Hepatocyte (in vitro differentiated cells): ENCODE measurements at regions not wholly inside any gene's neighbourhood (a gene's known extent, or its start where the extent isn't known, plus 50 kb on each side); places are given as distances from the start of the nearest gene placed in this dataset.
"Not testable (repeated sequence)": the region's sequence is repeated elsewhere in the genome, so short reads cannot be mapped to it uniquely, and the experiment has no call there.

ENCODE experiments used
- CTCF ChIP-seq: fragments of 200-600 bp; sonication (generic); IDR thresholded peaks from 2 replicates; pipeline ENCODE4 v1.5.1; 2016; ENCODE audit warnings: antibody characterized with exemption, mild to moderate bottlenecking; ENCODE audit not compliant: poor library complexity
- EZH2 ChIP-seq: fragments of 200-600 bp; sonication (generic); IDR thresholded peaks from 2 replicates; pipeline ENCODE4 v1.6.1; 2016; ENCODE audit warnings: antibody characterized with exemption, mild to moderate bottlenecking, borderline replicate concordance
- EZH2phosphoT487 ChIP-seq: fragments of 200-600 bp; sonication (generic); IDR thresholded peaks from one replicate; pipeline ENCODE4 v1.6.1; 2018; ENCODE audit warnings: antibody characterized with exemption, mild to moderate bottlenecking, low read depth, moderate library complexity; ENCODE audit not compliant: unreplicated experiment, severe bottlenecking

DNA sequence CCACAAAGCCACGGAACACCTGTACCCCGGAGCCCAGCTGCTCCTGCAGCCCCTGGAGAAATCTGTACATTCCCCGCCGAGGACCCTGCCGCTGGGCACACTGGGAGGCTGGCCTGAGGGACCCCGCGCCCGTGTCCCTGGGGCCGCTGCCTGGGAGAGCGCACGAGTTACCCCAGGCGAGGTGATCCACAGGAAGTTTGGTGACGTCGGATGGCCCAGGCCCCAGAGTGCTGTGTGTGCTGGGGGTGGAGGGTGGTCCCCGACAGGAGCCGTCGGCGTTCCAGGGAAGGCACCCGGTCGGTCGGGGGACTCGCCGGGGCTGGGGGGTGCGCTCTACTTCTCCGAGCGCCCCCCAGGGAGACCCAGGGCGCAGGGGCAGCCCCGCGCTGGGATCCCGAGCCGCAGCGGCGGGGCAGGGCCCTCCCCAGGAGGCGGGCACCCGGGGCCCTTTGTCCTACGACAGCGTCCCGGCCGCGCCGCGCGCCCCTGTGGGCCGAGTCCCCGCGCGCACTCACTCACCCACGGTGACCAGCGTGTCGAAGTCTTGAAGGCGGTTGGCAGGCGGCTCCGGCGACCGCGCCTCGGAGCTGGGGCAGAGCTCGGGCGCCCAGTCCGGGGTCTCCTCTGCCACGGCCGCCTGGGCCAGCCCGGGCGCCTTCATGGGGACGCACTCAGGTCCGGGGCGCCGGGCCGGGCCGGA, 129.5 kb upstream of the PRKX start:
- not testable (repeated sequence) for TF ChIP-seq CTCF, EZH2phosphoT487, EZH2
